ENCODE measurements at regions not wholly inside any gene's neighbourhood (a gene's known extent, or its start where the extent isn't known, plus 50 kb on each side); places are given as distances from the start of the nearest gene placed in this dataset.
"Not testable (repeated sequence)": the region's sequence is repeated elsewhere in the genome, so short reads cannot be mapped to it uniquely, and the experiment has no call there.

DNA sequence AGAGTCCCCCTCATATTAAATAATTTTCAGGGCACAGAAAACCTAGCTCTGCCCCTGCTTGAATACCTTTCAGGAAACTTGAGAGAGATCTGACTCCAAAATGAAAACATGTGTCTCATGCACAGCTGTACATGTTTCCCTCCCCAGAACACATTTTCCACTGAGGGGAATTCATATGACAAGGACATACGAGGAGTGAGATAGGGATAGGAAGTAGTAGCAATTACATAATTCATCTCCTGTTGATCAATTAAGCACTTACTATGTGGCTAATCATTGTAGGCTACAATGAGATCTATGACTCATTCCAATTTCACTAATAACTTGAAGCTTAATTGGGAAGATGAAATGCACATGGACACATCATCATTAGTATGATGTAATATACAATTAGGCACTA is 302.1 kb downstream of the PCDH11X start:
- not testable (repeated sequence) for DNase-seq

DNA sequence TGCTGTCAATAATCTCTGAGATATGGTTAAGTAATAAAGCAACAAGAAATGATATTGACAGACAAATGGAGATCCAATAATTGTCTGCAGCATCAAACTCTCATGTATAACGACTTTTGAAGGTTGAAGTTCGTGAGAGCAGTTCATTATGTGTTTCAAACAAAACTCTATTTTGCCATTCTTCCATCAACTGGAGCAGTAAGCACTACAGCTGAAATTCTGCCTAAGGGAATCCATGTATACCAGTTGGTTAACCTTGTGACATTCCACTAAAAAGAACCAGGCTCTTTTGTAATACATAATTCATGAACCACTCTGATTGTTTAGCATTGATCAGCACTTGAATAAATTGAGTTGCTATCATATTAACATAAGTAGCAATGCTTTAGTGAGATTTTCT is 311.6 kb downstream of the PCDH11X start:
- not testable (repeated sequence) for DNase-seq

DNA sequence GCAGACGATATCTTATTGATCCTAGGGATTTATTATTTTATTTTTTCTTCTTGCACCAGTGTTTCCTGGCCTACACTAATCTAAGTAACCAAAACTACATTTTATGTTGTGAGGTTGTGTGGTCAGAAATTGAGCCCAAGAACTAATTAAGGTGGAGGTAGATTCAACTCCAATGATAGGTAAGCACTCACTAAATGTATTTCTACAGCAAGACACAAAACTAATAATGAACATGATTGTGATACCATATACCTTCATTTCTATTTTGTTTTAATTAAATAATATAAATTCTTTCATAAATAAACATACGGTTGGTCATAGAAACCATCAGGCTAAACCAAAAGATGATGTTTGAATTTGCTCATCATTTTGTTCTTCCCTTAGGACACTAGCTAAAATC is 319.0 kb downstream of the PCDH11X start:
- not testable (repeated sequence) for DNase-seq

DNA sequence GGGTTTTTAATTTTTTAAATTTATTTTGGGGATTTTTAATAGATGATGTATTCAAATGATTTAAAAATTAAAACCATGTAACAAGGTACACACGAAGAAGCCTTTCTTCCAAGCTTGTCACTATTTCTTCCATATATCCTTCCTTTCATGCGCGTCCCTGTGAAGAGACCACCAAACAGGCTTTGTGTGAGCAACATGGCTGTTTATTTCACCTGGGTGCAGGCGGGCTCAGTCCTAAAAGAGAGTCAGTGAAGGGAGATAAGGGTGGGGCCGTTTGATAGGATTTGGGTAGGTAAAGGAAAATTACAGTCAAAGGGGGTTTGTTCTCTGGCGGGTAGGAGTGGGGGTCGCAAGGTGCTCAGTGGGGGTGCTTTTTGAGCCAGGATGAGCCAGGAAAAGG is 320.9 kb downstream of the PCDH11X start:
- DNase-seq, result not testable (repeated sequence)

DNA sequence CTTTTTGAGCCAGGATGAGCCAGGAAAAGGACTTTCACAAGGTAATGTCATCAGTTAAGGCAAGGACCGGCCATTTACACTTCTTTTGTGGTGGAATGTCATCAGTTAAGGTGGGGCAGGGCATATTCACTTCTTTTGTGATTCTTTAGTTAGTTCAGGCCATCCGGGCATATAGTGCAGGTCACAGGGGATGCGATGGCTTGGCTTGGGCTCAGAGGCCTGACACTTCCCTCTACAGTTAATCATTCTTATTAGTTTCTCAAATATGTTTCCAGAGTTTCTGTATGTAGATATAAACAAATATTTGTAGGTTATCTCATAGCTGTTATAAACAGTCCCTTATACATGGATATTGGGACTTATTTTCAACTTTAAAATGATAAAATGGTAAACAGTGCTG is 326.5 kb downstream of the PCDH11X start:
- not testable (repeated sequence) for DNase-seq

DNA sequence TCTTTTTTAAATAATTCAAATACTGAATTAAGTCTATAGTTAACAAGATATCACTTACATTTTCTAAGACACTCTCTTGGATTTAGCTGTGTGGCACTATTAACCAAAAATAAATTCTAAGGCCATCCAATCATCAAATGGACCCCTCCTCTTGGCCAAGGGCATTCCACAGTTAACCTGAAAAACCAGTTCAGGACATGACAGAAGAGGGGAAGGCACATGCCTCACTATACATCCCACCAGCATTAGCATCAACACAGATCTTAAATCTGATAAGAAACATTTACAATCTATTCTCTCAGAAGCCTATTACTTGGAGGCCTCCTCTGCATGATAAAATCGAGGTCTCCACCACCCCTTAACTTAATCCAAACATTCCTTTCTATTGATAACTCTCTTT is 327.5 kb downstream of the PCDH11X start:
- DNase-seq, result not testable (repeated sequence)

DNA sequence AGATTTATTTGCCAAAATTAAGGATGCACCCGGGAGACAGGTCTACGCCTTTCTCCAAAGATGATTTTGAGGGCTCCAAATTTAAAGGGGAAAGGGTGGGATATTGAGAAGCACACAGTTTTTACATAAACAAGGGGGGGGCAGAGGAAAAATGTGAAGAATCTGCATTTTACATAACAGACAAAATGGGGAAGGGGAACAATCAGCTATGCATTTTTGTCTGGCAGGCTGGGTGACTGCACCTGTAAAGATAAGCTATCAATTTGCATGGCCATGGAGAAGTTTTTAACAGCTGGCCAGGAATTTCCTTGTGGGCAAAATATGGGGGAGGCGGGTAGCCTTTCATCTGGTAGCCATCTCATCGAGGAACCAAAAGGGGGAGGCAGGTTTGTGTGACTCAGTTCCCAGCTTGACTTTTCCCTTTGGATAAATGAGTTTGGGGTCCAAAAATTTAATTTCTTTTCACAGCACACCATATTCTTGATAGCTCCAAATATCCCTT is 331.3 kb downstream of the PCDH11X start:
- DNase-seq, result not testable (repeated sequence)

DNA sequence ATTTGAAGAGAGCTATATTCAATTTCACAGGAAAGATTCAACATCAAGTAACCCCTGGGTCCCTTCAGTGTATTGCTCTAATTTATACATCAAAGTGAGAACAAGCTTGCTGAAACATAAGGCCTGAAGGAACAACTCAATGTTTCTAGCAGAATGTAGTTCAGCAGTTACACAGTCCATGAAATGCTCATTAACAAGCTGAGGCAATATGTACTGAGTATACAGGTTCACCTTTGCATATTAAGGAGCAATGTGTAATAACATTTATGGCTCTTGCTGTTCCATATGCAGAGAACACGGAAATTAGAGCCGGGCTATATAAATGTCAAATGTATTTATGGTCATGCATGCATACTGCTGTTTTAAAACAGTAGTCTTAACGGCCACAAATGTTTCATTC is 338.5 kb downstream of the PCDH11X start:
- not testable (repeated sequence) for DNase-seq

DNA sequence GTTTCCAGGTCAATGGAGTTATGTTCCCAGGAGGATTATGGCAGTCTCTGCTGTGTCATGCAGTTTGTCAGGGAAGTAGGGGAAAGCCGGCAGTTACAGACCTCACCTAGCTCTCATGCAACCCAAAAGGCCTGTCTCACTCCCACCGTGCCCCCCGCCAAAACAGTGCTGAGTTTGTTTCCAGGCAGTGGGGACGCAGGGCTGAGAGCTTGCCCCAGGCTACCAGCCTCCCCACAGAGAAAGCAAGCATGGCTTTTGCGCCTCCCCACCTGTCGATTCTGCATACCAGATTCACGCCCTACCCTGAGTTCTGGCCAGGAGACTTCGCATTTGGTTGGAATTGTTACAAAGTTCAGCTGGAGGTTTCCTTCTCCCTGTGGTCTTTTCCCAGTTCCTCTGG is 383.9 kb downstream of the PCDH11X start:
- not testable (repeated sequence) for DNase-seq

DNA sequence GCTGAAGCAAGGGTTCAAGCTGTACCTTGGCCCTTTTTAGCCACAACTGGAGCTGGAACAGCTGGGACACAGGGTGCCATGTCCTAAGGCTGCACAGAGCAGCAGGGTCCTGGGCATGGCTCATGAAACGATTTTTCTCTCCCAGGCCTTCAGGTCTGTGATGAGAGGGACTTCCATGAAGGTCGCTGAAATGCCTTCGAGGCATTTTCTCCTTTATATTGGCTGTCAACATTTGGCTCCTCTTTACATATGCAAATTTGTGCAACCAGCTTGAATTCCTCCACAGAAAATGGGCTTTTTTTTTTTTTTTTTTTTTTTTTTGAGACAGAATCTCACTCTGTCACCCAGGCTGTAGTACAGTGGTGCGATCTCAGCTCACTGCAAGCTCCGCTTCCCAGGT is 430.8 kb downstream of the PCDH11X start:
- no peak for DNase-seq

DNA sequence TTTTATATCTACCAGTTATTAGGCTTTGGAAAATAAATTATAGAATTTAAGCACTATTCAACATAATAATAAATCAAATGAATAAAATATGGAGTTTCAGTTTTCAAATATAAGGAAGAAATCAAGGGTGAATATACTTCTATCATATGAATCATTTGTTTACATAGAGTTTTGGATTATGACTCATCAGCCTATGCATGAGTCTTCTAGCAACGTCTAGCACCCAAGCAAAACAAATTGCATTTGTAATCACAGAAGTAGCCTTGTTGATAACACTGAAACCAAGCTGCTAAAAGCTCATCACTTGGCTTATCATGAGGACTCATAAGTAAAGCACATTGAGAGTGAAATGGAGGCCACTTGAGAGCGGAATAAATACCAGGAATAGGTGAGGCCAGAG is 434.6 kb downstream of the PCDH11X start:
- no peak for DNase-seq

DNA sequence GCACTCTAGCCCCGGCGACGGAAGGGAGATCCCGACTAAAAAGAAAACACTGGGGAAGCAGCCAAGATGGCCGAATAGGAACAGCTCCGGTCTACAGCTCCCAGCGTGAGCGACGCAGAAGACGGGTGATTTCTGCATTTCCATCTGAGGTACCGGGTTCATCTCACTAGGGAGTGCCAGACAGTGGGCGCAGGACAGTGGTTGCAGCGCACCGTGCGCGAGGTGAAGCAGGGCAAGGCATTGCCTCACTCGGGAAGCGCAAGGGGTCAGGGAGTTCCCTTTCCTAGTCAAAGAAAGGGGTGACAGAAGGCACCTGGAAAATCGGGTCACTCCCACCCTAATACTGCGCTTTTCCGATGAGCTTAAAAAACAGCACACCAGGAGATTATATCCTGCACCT is 435.8 kb downstream of the PCDH11X start:
- DNase-seq, result not testable (repeated sequence)

DNA sequence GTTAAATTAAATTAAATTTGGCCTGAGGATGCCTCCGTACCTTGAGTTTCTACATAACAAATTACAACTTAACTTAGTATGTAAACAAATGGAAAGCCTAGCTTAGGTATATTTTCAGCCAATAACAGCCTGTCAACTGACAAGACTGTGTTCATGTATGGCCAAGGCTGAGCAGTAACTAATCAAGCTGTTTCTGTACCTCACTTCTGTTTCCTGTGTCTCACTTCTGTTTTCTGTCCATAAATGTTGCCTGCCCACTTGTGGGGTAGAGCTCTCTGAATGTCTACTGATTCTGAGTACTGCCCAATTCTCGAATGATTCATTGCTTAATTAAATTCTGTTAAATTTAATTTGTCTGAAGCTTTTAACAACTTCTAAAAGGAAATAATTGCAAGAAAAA is 445.2 kb downstream of the PCDH11X start:
- DNase-seq, result no peak

DNA sequence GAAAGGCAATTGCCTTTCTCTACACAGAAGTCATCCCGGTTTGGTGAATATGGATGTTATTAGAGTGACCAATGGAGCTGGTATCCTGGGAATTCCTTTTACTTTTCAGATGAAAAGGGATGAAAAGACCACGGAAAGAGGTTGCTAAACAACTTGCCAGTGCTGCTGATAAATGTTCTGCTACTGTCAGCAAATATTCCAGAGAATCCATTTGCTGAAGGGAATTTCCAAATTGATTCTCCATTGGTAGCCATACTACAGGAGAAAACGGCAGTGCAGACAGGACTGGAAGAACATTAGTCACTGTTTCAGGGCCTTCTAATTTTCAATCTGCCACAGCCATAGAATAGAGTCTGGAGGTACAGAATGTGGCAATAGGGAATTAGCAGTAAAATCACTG is 451.5 kb downstream of the PCDH11X start:
- peak in 1 of 3 donors; percentile 0 for DNase-seq

DNA sequence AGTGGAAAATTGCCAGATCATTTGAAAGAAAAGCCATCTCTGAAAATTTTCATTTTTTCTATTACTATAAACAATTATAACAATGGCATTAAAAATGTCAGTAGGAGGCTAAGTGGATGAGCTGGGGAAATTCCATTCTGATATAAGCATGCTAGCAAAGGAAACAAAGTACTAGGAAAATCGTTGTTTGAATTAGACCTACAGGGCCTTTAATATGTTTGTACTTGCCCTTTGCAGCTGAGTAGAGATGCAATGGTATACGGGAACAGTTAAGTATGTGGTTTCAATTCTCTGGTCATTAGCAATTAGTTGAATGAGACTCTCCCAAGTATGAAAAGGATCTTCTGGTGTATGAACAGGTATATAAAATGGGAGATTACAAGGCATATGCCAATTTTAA is 452.2 kb downstream of the PCDH11X start:
- no peak for DNase-seq

DNA sequence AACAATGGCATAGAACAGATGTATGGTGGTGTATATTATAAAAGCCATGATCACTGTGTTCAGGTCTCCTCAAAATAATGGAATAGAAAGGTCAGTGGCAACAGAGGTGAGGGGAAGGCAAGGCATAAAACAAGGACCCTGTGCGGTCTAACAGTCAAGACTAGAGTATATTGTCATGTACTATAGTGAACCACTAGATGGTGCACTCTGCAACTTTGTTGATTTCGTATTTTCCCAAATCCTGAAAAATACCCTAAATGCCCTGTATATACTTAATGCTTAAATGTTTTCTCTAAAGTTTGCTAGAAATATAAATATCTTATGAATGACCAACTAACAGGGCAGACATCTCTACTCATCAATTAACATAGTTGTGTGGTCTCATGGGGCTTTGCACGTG is 453.0 kb downstream of the PCDH11X start:
- peak in 1 of 3 donors; percentile 2 for DNase-seq

DNA sequence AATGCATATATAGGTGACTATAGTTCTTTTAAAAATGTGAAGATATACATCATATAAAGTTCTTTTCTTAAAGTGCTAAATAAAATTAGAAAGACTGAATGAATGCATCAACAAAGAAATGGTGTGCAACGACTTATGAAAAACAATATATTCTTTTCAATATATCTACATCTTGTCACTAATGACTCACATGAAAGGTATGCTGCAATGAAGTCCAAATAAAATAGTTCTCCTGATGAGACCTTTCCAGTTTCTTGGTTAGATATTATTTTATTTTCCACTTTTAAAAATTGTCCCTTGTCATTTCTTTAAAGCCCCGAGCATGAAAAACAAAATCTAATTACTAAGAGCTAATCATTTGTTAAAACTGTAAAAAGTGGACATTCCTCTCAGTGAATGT is 462.1 kb downstream of the PCDH11X start:
- no peak for DNase-seq

DNA sequence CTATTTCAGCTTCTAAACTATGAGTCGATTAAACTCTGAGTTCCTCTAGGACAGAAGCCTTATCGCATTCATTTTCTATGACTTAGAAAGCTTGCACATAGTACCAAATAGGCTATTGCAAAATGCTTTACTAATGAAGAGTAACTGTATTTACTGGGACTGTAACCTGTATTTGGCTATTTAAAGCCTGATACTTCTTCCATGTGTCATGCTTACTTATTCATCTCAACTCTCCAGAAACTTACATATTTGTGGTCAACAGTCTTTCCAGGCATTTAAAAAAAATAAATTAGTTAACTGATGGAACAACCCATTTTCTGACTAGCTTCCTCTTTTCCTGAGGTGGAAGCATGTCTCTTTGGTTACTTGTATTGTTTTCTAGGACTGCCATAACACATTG is 467.9 kb downstream of the PCDH11X start:
- DNase-seq, result no peak

DNA sequence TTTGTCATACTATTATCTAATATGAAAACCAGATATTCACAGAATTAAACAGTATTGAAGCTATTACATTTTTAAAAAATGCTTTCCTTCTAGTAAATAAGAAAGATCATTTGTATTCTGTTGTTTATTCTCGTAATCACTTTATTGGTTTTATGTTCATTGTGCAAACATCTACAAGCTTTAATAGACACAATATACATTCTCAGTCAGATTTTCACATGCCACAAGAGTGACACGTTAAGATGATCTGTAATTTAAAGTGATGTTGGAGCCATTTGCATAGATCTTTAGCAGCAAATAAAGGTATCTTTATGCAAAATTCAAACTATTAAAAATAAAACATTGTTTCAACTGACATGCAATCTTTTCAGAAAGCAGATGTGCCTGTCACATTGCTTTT is 469.9 kb downstream of the PCDH11X start:
- no peak for DNase-seq

DNA sequence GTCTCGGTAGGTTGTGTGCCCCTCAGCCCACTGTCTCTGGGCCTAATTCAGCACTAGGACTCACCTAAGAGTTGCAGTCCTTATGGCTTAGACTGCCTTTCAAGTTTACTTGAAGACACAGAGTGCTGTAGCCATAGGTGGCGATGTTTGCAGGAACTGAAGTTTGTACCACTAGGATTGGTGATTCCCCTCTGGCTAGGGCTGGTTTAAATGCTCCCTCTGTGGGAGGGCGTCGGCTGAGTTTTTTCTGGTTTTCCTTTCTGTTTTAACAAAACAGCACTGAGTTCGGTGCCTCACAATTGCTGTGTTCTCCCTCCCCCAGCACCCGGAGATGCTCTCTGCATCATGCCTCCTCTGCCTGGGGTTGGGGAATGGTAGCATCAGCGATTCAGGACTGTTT is 480.9 kb downstream of the PCDH11X start:
- DNase-seq, result no peak

DNA sequence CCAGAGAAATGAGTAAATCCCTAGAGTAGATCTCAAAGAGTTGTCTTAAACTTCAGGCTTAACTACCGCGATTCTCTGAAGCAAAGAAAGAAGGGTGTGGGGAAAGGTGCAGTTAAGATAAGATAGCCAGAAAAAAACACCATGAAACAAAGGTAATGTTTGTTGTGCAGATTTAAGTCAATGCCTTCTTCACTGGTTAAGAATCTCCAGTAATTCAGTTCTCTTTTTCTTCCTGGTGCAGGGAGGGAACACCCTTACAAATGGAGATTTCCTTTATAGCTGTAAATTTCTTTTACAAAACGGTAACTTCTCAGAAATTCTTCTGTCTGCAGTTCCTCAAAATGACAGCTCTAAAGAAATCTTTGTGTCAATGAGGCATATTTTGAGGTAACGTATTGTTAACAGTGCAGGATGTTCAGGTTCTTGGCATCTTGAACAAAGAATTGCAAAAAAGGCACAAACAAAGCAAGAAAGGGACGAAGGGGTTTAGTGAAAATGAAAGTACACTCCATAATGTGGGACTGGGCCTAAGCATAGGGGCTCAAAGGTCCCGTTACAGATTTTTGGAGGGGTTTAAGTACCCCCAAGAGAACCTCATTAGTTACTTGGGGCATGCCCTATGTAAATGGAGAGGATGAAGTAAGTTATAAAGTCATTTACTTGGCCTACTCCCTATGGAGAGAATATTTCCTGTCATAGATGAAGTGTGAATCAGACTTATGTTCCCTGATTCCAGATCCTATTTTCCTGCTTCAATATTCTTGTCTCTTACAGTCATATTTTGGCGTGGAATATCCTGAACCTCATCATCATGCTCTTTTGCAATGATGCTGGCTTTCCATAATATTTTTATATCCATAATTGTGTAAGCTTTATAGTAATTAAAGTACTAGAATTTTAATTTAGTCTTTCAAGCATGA is 492.0 kb downstream of the PCDH11X start:
- DNase-seq, result peak in 2 of 3 donors; percentile 6 to 43

DNA sequence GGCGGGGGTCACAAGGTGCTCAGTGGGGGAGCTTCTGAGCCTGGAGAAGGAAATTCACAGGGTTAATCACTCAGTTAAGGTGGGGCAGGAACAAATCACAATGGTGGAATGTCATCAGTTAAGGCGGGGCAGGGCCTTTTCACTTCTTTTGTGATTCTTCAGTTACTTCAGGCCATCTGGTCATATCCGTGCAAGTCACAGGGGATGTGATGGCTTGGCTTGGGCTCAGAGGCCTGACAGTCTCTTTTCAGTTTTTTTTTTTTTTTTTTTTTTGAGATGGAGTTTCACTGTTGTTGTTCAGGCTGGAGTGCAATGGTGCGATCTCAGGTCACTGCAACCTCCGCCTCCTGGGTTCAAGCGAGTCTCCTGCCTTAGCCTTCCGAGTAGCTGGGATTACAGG is 499.4 kb downstream of the PCDH11X start:
- DNase-seq, result not testable (repeated sequence)

DNA sequence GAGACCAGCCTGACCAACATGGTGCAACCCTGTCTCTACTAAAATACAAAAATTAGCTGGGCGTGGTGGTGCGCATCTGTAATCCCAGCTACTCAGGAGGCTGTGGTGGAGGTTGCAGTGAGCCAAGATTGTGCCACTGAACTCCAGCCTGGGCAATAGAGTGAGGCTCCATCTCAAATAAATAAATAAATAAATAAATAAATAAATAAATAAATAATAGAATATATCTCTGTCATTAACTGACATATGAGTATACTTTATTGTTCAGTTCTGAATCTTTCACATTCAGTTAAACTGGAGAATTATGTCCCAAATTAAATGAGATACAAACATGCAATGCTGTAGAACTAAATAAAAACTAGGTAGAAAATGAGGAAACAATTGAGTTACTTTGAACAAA is 501.2 kb downstream of the PCDH11X start:
- not testable (repeated sequence) for DNase-seq

DNA sequence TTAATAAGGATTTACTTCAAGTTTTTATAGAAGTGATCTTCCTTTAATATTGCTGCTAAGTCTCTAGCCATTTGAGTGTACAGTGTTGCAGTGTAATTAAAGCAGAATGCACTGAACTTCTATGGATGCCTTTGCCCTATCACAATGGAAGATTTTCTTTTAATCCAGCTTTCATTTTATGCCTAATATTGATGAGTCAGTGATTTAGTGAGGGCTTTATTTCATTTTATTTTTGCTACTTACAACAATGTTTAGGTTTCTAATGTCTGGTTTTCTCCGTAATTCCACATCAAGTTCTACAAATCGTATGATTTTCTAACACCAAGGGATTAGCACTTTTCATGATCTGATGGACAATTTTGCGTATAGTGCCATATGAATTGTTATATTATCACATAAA is 504.1 kb downstream of the PCDH11X start:
- no peak for DNase-seq
